ENCODE measurements at regions not wholly inside any gene's neighbourhood (a gene's known extent, or its start where the extent isn't known, plus 50 kb on each side); places are given as distances from the start of the nearest gene placed in this dataset.
"Not testable (repeated sequence)": the region's sequence is repeated elsewhere in the genome, so short reads cannot be mapped to it uniquely, and the experiment has no call there.

- Histone ChIP-seq H3K79me2 (ENCODE audit: insufficient read depth, low read length) (no peaks in the 10 kb centered on the region), H3K9me2 (replicated peaks; ENCODE audit: low read depth, low read length) (no peaks in the 10 kb centered on the region), H3K36me3 (ENCODE audit: insufficient read depth, low read length) (no peaks in the 10 kb centered on the region), H3K9me3 (ENCODE audit: insufficient read depth, low read depth, low read length) (peaks cover 21% of the 10 kb centered on the region; the same call in 1 of the 2 replicates), H3K4me1 (ENCODE audit: insufficient read depth, low read length, poor library complexity, severe bottlenecking) (peaks cover 22% of the 10 kb centered on the region), H3K4me2 (ENCODE audit: low read depth, low read length, poor library complexity, severe bottlenecking) (no peak overlapping the region), H3K9ac (ENCODE audit: low read depth, low read length, poor library complexity, severe bottlenecking) (no peak overlapping the region), H3K27me3 (ENCODE audit: insufficient read depth, low read length, poor library complexity, severe bottlenecking) (no peaks in the 10 kb centered on the region), H3F3A (ENCODE audit: low read depth) (peaks cover 9% of the 10 kb centered on the region; the same call in 1 of the 2 replicates), H2AFZ (ENCODE audit: low read length) (no peak overlapping the region), H4K20me1 (ENCODE audit: insufficient read depth, low read length, poor library complexity, severe bottlenecking) (no peaks in the 10 kb centered on the region), H3K4me3 (ENCODE audit: low read length, poor library complexity, severe bottlenecking) (no peak overlapping the region)
- TF ChIP-seq, protein P1, sequence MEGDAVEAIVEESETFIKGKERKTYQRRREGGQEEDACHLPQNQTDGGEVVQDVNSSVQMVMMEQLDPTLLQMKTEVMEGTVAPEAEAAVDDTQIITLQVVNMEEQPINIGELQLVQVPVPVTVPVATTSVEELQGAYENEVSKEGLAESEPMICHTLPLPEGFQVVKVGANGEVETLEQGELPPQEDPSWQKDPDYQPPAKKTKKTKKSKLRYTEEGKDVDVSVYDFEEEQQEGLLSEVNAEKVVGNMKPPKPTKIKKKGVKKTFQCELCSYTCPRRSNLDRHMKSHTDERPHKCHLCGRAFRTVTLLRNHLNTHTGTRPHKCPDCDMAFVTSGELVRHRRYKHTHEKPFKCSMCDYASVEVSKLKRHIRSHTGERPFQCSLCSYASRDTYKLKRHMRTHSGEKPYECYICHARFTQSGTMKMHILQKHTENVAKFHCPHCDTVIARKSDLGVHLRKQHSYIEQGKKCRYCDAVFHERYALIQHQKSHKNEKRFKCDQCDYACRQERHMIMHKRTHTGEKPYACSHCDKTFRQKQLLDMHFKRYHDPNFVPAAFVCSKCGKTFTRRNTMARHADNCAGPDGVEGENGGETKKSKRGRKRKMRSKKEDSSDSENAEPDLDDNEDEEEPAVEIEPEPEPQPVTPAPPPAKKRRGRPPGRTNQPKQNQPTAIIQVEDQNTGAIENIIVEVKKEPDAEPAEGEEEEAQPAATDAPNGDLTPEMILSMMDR (conservative IDR thresholded peaks at IDR 0.05; ENCODE audit: low read length), result no peak
- no peak for TF ChIP-seq EZH2phosphoT487 (IDR thresholded peaks at IDR 0.05; ENCODE audit: borderline replicate concordance)
Observed at GRCh38 chr12:25707056-25707455, 154.0 kb upstream of the LMNTD1 start.

- Histone ChIP-seq H4K20me1 (ENCODE audit: insufficient read depth, low read length, poor library complexity, severe bottlenecking) (no peaks in the 10 kb centered on the region), H3K27me3 (ENCODE audit: insufficient read depth, low read length, poor library complexity, severe bottlenecking) (no peaks in the 10 kb centered on the region), H3K36me3 (ENCODE audit: insufficient read depth, low read length) (no peaks in the 10 kb centered on the region), H3K79me2 (ENCODE audit: insufficient read depth, low read length) (no peaks in the 10 kb centered on the region), H3K4me3 (ENCODE audit: low read length, poor library complexity, severe bottlenecking) (no peak overlapping the region), H3K9me3 (ENCODE audit: insufficient read depth, low read depth, low read length) (peaks cover 21% of the 10 kb centered on the region; the same call in 1 of the 2 replicates), H3K9me2 (replicated peaks; ENCODE audit: low read depth, low read length) (no peaks in the 10 kb centered on the region), H2AFZ (ENCODE audit: low read length) (no peak overlapping the region), H3K4me2 (ENCODE audit: low read depth, low read length, poor library complexity, severe bottlenecking) (no peak overlapping the region), H3K4me1 (ENCODE audit: insufficient read depth, low read length, poor library complexity, severe bottlenecking) (peaks cover 22% of the 10 kb centered on the region), H3F3A (ENCODE audit: low read depth) (peaks cover 9% of the 10 kb centered on the region; the same call in 1 of the 2 replicates), H3K9ac (ENCODE audit: low read depth, low read length, poor library complexity, severe bottlenecking) (no peak overlapping the region)
- no peak for TF ChIP-seq EZH2phosphoT487 (IDR thresholded peaks at IDR 0.05; ENCODE audit: borderline replicate concordance)
- TF ChIP-seq, protein P1 (conservative IDR thresholded peaks at IDR 0.05; ENCODE audit: low read length), result no peak
Observed at GRCh38 chr12:25708661-25709060, 155.6 kb upstream of the LMNTD1 start.

- no peaks in the 10 kb centered on the region for H3K36me3 ChIP-seq (ENCODE audit: insufficient read depth, low read length)
- H3K9me3 ChIP-seq (ENCODE audit: insufficient read depth, low read depth, low read length), result peaks cover 21% of the 10 kb centered on the region; the same call in 1 of the 2 replicates
- no peak overlapping the region for H3K9ac ChIP-seq (ENCODE audit: low read depth, low read length, poor library complexity, severe bottlenecking)
- H3K9me2 ChIP-seq (replicated peaks; ENCODE audit: low read depth, low read length), result no peaks in the 10 kb centered on the region
- no peaks in the 10 kb centered on the region for H3K27me3 ChIP-seq (ENCODE audit: insufficient read depth, low read length, poor library complexity, severe bottlenecking)
- no peak overlapping the region for H2AFZ ChIP-seq (ENCODE audit: low read length)
- no peak for TF ChIP-seq EZH2phosphoT487 (IDR thresholded peaks at IDR 0.05; ENCODE audit: borderline replicate concordance)
- TF ChIP-seq, protein P1 (conservative IDR thresholded peaks at IDR 0.05; ENCODE audit: low read length), result no peak
- peaks cover 11% of the 10 kb centered on the region for H3K4me1 ChIP-seq (ENCODE audit: insufficient read depth, low read length, poor library complexity, severe bottlenecking)
- H3K4me2 ChIP-seq (ENCODE audit: low read depth, low read length, poor library complexity, severe bottlenecking), result no peak overlapping the region
- no peaks in the 10 kb centered on the region for H3K79me2 ChIP-seq (ENCODE audit: insufficient read depth, low read length)
- H3F3A ChIP-seq (ENCODE audit: low read depth), result peaks cover 5% of the 10 kb centered on the region; the same call in 1 of the 2 replicates
- H4K20me1 ChIP-seq (ENCODE audit: insufficient read depth, low read length, poor library complexity, severe bottlenecking), result no peaks in the 10 kb centered on the region
- H3K4me3 ChIP-seq (ENCODE audit: low read length, poor library complexity, severe bottlenecking), result no peak overlapping the region
Observed at GRCh38 chr12:25710128-25710527, 157.0 kb upstream of the LMNTD1 start.

- H3K4me2 ChIP-seq (ENCODE audit: low read depth, low read length, poor library complexity, severe bottlenecking), result not testable (repeated sequence)
- peaks cover 21% of the 10 kb centered on the region; the same call in 1 of the 2 replicates for H3K9me3 ChIP-seq (ENCODE audit: insufficient read depth, low read depth, low read length)
Observed at GRCh38 chr12:25710938-25711605, 158.0 kb upstream of the LMNTD1 start.

More at GRCh38 chr12:25710938-25711605, 158.0 kb upstream of the LMNTD1 start:
- not testable (repeated sequence) for H3K9ac ChIP-seq (ENCODE audit: low read depth, low read length, poor library complexity, severe bottlenecking); H3K4me3 ChIP-seq (ENCODE audit: low read length, poor library complexity, severe bottlenecking); H3K36me3 ChIP-seq (ENCODE audit: insufficient read depth, low read length); H3K4me1 ChIP-seq (ENCODE audit: insufficient read depth, low read length, poor library complexity, severe bottlenecking); H3K79me2 ChIP-seq (ENCODE audit: insufficient read depth, low read length); H3F3A ChIP-seq (ENCODE audit: low read depth); H4K20me1 ChIP-seq (ENCODE audit: insufficient read depth, low read length, poor library complexity, severe bottlenecking); H3K9me2 ChIP-seq (replicated peaks; ENCODE audit: low read depth, low read length); H3K27me3 ChIP-seq (ENCODE audit: insufficient read depth, low read length, poor library complexity, severe bottlenecking); H2AFZ ChIP-seq (ENCODE audit: low read length)

All from Loucy (cell line).